PC-3 (cell line): ENCODE measurements at regions not wholly inside any gene's neighbourhood (a gene's known extent, or its start where the extent isn't known, plus 50 kb on each side); places are given as distances from the start of the nearest gene placed in this dataset.

ENCODE experiments used
- ATAC-seq: fragments of 200-7000 bp; cut with Tn5 transposase; 2 replicates; pipeline ENCODE4 v1.9.1; 2020; ENCODE audit warnings: mild to moderate bottlenecking, moderate library complexity
- BruUV-seq: library from RNA; stranded (reverse); fragments of 400-500 nt; replicated peaks from 2 replicates; lab custom pipeline; 2021; lab: Mats Ljungman, UMichigan
- CTCF ChIA-PET: fragments of 300-600 bp; sonication (Branson Sonifier 250); formaldehyde crosslinking; loops from one replicate; lab custom pipeline; 2022; ENCODE audit warnings: antibody characterized with exemption; lab: Charles Lee
- POLR2A ChIA-PET: fragments of 300-600 bp; sonication (Branson Sonifier 250); formaldehyde crosslinking; loops from one replicate; lab custom pipeline; 2022; ENCODE audit warnings: antibody characterized with exemption; ENCODE audit not compliant: unreplicated experiment; lab: Charles Lee
- DNase-seq: peaks from one replicate; pipeline ENCODE4 v3.0.0-alpha.2; 2015
- H2AFZ ChIP-seq: fragments of 300-600 bp; sonication (generic); 2 replicates; pipeline ENCODE4 v1.6.0; 2016; ENCODE audit warnings: antibody characterized with exemption, low read length
- H3F3A ChIP-seq: fragments of 300-600 bp; sonication (generic); one replicate; pipeline ENCODE4 v1.6.0; 2017; ENCODE audit warnings: antibody characterized with exemption, low read length, control low read depth, mild to moderate bottlenecking; ENCODE audit not compliant: unreplicated experiment
- H3K27ac ChIP-seq: fragments of 300-600 bp; sonication (generic); 2 replicates; pipeline ENCODE4 v1.5.1; 2016; ENCODE audit warnings: mild to moderate bottlenecking, low read length
- H3K27me3 ChIP-seq: fragments of 300-600 bp; sonication (generic); 2 replicates; pipeline ENCODE4 v1.6.1; 2016; ENCODE audit warnings: low read length, mixed read lengths
- H3K36me3 ChIP-seq: fragments of 300-600 bp; sonication (generic); 2 replicates; pipeline ENCODE4 v1.6.1; 2016; ENCODE audit warnings: low read depth, mixed run types, low read length, mixed read lengths
- H3K4me1 ChIP-seq: fragments of 300-600 bp; sonication (generic); 2 replicates; pipeline ENCODE4 v1.5.1; 2016; ENCODE audit warnings: low read length; ENCODE audit not compliant: insufficient read depth
- H3K4me2 ChIP-seq: fragments of 300-600 bp; sonication (generic); 2 replicates; pipeline ENCODE4 v1.6.0; 2016; ENCODE audit warnings: low read length
- H3K4me3 ChIP-seq: fragments of 300-600 bp; sonication (generic); 2 replicates; pipeline ENCODE4 v1.5.1; 2016; ENCODE audit warnings: mild to moderate bottlenecking, low read length, mixed read lengths
- H3K79me2 ChIP-seq: fragments of 300-600 bp; sonication (generic); 2 replicates; pipeline ENCODE4 v1.6.1; 2017; ENCODE audit warnings: low read length, mixed read lengths
- H3K9ac ChIP-seq: fragments of 300-600 bp; sonication (generic); 2 replicates; pipeline ENCODE4 v1.6.0; 2016; ENCODE audit warnings: mild to moderate bottlenecking, low read length
- H3K9me2 ChIP-seq: fragments of 300-600 bp; sonication (generic); replicated peaks from 2 replicates; pipeline ENCODE4 v1.6.1; 2016; ENCODE audit warnings: mixed run types, low read length, mixed read lengths
- H3K9me3 ChIP-seq: fragments of 300-600 bp; sonication (generic); 2 replicates; pipeline ENCODE4 v1.6.1; 2016; ENCODE audit warnings: low read length, mixed read lengths
- H4K20me1 ChIP-seq: fragments of 300-600 bp; sonication (generic); 2 replicates; pipeline ENCODE4 v1.6.1; 2016; ENCODE audit warnings: low read length, mixed read lengths
- CTCF ChIP-seq: fragments of 300-600 bp; sonication (generic); conservative IDR thresholded peaks from 2 replicates; pipeline ENCODE4 v1.5.1; 2017; ENCODE audit warnings: antibody characterized with exemption, low read depth, mild to moderate bottlenecking, low read length
- EZH2 ChIP-seq: fragments of 300-600 bp; sonication (generic); IDR thresholded peaks from one replicate; pipeline ENCODE4 v1.6.1; 2017; ENCODE audit warnings: antibody characterized with exemption, mild to moderate bottlenecking, low read length; ENCODE audit not compliant: unreplicated experiment
- EZH2phosphoT487 ChIP-seq: fragments of 300-600 bp; sonication (generic); IDR thresholded peaks from 2 replicates; pipeline ENCODE4 v1.6.1; 2018; ENCODE audit warnings: mild to moderate bottlenecking, antibody characterized with exemption, low read length, borderline replicate concordance
- intact Hi-C: fragments of 100-400 bp; cut with micrococcal nuclease; formaldehyde crosslinking; loops from 2 replicates; pipeline ENCODE4 v1.9.0; 2023

GRCh38 chr1:80075351-80075750 lies 1068.8 kb upstream of the ADGRL4 start:
- H3K79me2 ChIP-seq, result no peaks in the 10 kb centered on the region
- ATAC-seq (no peak), DNase-seq (no peak)
- no peaks in the 10 kb centered on the region for H3K9me2 ChIP-seq
- POLR2A ChIA-PET, result no interaction called here
- no peaks in the 10 kb centered on the region for H4K20me1 ChIP-seq
- no peaks in the 10 kb centered on the region for H3K27me3 ChIP-seq
- intact Hi-C loops, result no loop called here
- BruUV-seq, result no TSS peak
- H3F3A ChIP-seq, result no peaks in the 10 kb centered on the region
- no peak overlapping the region for H3K4me2 ChIP-seq
- H3K27ac ChIP-seq, result no peak overlapping the region
- no peaks in the 10 kb centered on the region for H3K36me3 ChIP-seq
- no peak overlapping the region for H2AFZ ChIP-seq
- CTCF ChIA-PET, result no interaction called here
- H3K4me1 ChIP-seq, result no peaks in the 10 kb centered on the region
- H3K9ac ChIP-seq, result no peak overlapping the region
- H3K9me3 ChIP-seq, result no peaks in the 10 kb centered on the region
- no peak overlapping the region for H3K4me3 ChIP-seq
- TF ChIP-seq EZH2phosphoT487, result no peak
- TF ChIP-seq EZH2, result no peak
- TF ChIP-seq CTCF, result no peak

GRCh38 chr1:80072563-80072962 lies 1066.0 kb upstream of the ADGRL4 start:
- BruUV-seq, result no TSS peak
- no peak for DNase-seq
- no peaks in the 10 kb centered on the region for H3K9me2 ChIP-seq
- no peak overlapping the region for H3K4me2 ChIP-seq
- H4K20me1 ChIP-seq, result no peaks in the 10 kb centered on the region
- no peaks in the 10 kb centered on the region for H3K9me3 ChIP-seq
- no peak overlapping the region for H3K27ac ChIP-seq
- no peaks in the 10 kb centered on the region for H3K27me3 ChIP-seq
- H3F3A ChIP-seq, result no peaks in the 10 kb centered on the region
- no peaks in the 10 kb centered on the region for H3K36me3 ChIP-seq
- no peaks in the 10 kb centered on the region for H3K4me1 ChIP-seq
- no peak overlapping the region for H3K9ac ChIP-seq
- CTCF ChIA-PET, result no interaction called here
- H3K4me3 ChIP-seq, result no peak overlapping the region
- POLR2A ChIA-PET, result no interaction called here
- no peak overlapping the region for H2AFZ ChIP-seq
- TF ChIP-seq EZH2 (no peak), CTCF (no peak), EZH2phosphoT487 (no peak)
- H3K79me2 ChIP-seq, result no peaks in the 10 kb centered on the region
- intact Hi-C loops, result no loop called here
- no peak for ATAC-seq

GRCh38 chr1:80066060-80066459 lies 1059.5 kb upstream of the ADGRL4 start:
- intact Hi-C loops, result no loop called here
- H4K20me1 ChIP-seq, result no peaks in the 10 kb centered on the region
- H3K9me3 ChIP-seq, result no peaks in the 10 kb centered on the region
- TF ChIP-seq CTCF, result no peak
- TF ChIP-seq EZH2, result no peak
- TF ChIP-seq EZH2phosphoT487, result no peak
- H3K27me3 ChIP-seq, result no peaks in the 10 kb centered on the region
- H3K4me1 ChIP-seq, result peaks cover 19% of the 10 kb centered on the region
- H3K9me2 ChIP-seq, result no peaks in the 10 kb centered on the region
- ATAC-seq (no peak), DNase-seq (no peak)
- no peaks in the 10 kb centered on the region for H3K36me3 ChIP-seq
- H3K79me2 ChIP-seq, result no peaks in the 10 kb centered on the region
- no peak overlapping the region for H2AFZ ChIP-seq
- no TSS peak for BruUV-seq
- no peaks in the 10 kb centered on the region for H3F3A ChIP-seq
- no peak overlapping the region for H3K4me3 ChIP-seq
- no peak overlapping the region for H3K9ac ChIP-seq
- CTCF ChIA-PET, result no interaction called here
- no peak overlapping the region for H3K4me2 ChIP-seq
- POLR2A ChIA-PET, result no interaction called here
- no peak overlapping the region for H3K27ac ChIP-seq
